ENCODE measurements at regions not wholly inside any gene's neighbourhood (a gene's known extent, or its start where the extent isn't known, plus 50 kb on each side); places are given as distances from the start of the nearest gene placed in this dataset.

GRCh38 chr6:148677594-148678476 lies 69.0 kb upstream of the UST start:
- Histone ChIP-seq H3K4me3 (no peak overlapping the region), H3K9me3 (replicated peaks) (no peaks in the 10 kb centered on the region; the same call in 1 of the 2 replicates), H3K4me1 (no peaks in the 10 kb centered on the region), H3K36me3 (no peaks in the 10 kb centered on the region), H3K27ac (no peak overlapping the region), H3K27me3 (no peaks in the 10 kb centered on the region; the same call in 1 of the 2 replicates)
- no peak for DNase-seq

GRCh38 chr6:148678682-148679081 lies 68.1 kb upstream of the UST start:
- H3K36me3 ChIP-seq: no peaks in the 10 kb centered on the region
- no peak overlapping the region for H3K4me3 ChIP-seq
- no peaks in the 10 kb centered on the region; the same call in 1 of the 2 replicates for H3K9me3 ChIP-seq (replicated peaks)
- no peak for DNase-seq
- H3K27ac ChIP-seq: no peak overlapping the region
- H3K4me1 ChIP-seq: no peaks in the 10 kb centered on the region
- H3K27me3 ChIP-seq: no peaks in the 10 kb centered on the region; the same call in 1 of the 2 replicates

- H3K9me3 ChIP-seq (replicated peaks): no peaks in the 10 kb centered on the region
- H3K4me1 ChIP-seq: no peaks in the 10 kb centered on the region
- no peak overlapping the region for H3K27ac ChIP-seq
- no peaks in the 10 kb centered on the region for H3K36me3 ChIP-seq
- no peaks in the 10 kb centered on the region; the same call in 1 of the 2 replicates for H3K27me3 ChIP-seq
- DNase-seq: no peak
- H3K4me3 ChIP-seq: no peak overlapping the region
These were observed 65.2 kb upstream of the UST start for GRCh38 chr6:148681666-148682065.

- H3K36me3 ChIP-seq: no peaks in the 10 kb centered on the region
- H3K9me3 ChIP-seq (replicated peaks): no peaks in the 10 kb centered on the region
- no peaks in the 10 kb centered on the region; the same call in 1 of the 2 replicates for H3K27me3 ChIP-seq
- no peak overlapping the region for H3K27ac ChIP-seq
- H3K4me1 ChIP-seq: no peaks in the 10 kb centered on the region
- no peak overlapping the region for H3K4me3 ChIP-seq
- no peak for DNase-seq
These were observed 64.6 kb upstream of the UST start for GRCh38 chr6:148682252-148682651.

- Histone ChIP-seq H3K4me1 (no peaks in the 10 kb centered on the region), H3K27ac (no peak overlapping the region), H3K9me3 (replicated peaks) (no peaks in the 10 kb centered on the region), H3K4me3 (no peak overlapping the region), H3K36me3 (no peaks in the 10 kb centered on the region), H3K27me3 (no peaks in the 10 kb centered on the region; the same call in 1 of the 2 replicates)
- no peak for DNase-seq
These were observed 63.8 kb upstream of the UST start for GRCh38 chr6:148682990-148683389.

GRCh38 chr6:148689168-148689567 lies 57.7 kb upstream of the UST start:
- Histone ChIP-seq H3K36me3 (no peaks in the 10 kb centered on the region), H3K27ac (no peak overlapping the region), H3K4me1 (no peaks in the 10 kb centered on the region), H3K4me3 (no peak overlapping the region), H3K27me3 (0 out of 2 replicates have a peak, but pooled peaks cover 3% of the 10 kb centered on the region), H3K9me3 (replicated peaks) (no peaks in the 10 kb centered on the region)
- DNase-seq: no peak

GRCh38 chr6:148693882-148694484 lies 52.8 kb upstream of the UST start:
- H3K27ac ChIP-seq: no peak overlapping the region
- no peak for DNase-seq
- H3K36me3 ChIP-seq: no peaks in the 10 kb centered on the region
- H3K9me3 ChIP-seq (replicated peaks): no peaks in the 10 kb centered on the region
- H3K27me3 ChIP-seq: 0 out of 2 replicates have a peak, but pooled peaks cover 3% of the 10 kb centered on the region
- H3K4me3 ChIP-seq: no peak overlapping the region
- no peaks in the 10 kb centered on the region for H3K4me1 ChIP-seq
